ENCODE measurements at regions not wholly inside any gene's neighbourhood (a gene's known extent, or its start where the extent isn't known, plus 50 kb on each side); places are given as distances from the start of the nearest gene placed in this dataset.

DNA sequence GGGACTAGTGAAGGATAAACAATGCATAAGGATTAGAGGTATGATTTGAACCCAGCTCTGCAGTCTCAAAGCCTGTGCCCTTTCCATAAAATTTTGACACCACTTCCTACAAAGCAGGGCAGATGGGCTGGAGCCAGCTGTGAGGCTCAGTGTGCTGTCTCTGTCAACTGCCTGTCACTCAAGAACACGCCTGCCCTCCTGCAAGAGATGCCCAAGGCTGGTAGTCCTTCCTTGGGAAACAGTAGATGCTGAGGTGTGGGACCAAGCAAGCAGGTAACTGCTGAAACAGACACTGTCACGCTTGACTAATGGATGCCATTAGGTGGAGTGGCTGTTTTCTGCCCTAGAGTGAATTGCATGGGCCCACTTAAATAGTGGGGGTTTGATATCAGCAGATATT lies 402.0 kb downstream of the PTPRU start:
- no peak for TF ChIP-seq TAF1 (IDR thresholded peaks at IDR 0.05; ENCODE audit: borderline replicate concordance, low read depth, low read length)
- no peak for TF ChIP-seq POLR2AphosphoS5 (IDR thresholded peaks at IDR 0.05; ENCODE audit: low read depth, low read length)
- no peak for TF ChIP-seq POLR2A (IDR thresholded peaks at IDR 0.05; ENCODE audit: low read depth, low read length)
